HCEC 1CT (cell line): ENCODE measurements at regions not wholly inside any gene's neighbourhood (a gene's known extent, or its start where the extent isn't known, plus 50 kb on each side); places are given as distances from the start of the nearest gene placed in this dataset.

ENCODE experiments used
- DNase-seq: peaks from one replicate; pipeline ENCODE4 v3.0.0-alpha.2; 2017

DNA sequence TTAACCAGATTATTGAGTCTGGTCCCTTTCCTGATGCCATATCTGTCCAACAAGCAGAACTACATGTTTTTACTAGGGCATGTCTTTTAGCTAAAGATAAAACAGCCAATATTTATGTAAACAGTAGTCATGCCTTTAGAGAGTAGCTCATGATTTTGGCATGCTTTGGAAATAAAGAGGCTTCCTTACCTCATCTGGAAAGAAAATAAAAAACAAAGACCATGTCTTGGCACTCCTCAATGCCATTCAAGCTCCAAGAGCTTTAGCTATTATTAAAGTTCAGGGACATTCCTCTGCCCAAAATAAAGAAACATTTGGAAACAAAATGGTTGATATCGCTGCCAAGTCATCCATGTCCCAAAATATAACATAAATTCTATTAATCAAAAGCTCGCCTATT lies 202.4 kb downstream of the URB2 start:
- no peak for DNase-seq

DNA sequence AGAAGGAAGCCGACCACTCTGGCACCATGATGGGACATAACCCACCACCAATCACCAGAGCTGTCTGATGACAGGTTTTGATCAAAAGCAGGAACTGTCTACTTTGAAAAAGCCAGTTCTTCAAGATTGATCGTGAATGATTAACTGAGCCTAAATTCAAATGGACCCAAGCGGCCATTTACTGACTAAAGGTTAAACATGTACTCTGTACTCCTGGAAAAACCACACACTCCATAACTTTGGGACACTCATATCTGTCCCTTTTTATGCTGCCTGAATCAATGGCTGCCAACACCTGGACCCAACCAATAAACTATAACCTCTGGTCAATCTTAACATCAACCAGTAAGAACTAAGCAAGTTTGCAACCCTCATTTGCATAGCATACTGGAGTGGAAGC lies 206.6 kb downstream of the URB2 start:
- no peak for DNase-seq

DNA sequence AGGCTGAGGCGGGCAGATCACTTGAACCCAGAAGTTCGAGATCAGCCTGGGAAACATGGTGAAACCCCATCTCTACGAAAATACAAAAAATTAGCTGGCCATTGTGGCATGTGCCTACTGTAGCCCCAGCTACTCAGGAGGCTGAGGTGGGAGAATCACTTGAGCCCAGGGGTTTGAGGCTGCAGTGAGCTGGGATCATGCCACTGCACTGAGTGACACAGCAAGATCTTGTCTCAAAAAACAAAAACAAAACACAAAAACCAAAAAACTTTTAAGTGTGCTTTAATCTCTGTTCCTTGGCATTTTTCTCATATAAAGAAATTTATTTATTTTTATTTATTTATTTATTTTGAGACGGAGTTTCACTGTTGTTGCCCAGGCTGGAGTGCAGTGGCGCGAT lies 208.2 kb downstream of the URB2 start:
- DNase-seq, result no peak

DNA sequence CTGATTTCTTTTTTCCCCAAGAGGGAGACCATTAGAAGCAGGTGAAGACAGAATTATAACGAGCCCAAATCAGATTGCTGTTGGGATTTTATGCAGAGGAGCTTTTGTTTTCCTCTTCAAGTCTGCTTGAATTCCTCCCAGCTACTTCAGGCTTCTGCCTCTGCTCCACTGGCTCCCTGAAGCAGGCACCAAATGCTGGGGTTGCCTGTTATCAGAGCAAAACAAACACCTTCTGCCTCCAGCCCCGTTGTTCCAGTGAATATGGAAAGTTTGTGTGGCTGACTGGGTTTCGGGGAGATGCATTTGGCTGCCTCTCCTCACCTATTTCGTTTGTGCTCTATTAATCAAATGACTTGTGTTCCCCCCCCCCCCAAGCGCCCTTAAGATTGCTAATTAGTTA lies 209.2 kb downstream of the URB2 start:
- no peak for DNase-seq

DNA sequence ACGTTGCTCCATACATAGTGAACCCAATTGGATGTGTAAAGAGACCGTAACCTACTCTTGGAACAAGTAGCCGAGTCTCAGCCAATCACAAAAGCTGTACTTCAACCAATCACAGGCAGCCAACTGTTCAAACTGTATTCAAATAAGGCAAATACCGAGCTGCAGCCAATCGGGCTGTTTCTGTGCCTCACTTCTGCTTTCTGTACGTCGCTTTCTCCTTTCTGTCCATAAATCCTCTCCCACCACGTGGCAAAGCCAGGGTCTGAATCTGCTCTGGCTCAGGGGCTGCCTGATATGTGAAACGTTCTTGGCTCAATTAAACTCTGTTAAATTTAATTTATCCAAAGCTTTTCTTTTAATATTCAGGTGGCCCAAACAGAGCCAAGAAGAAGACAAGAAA lies 210.3 kb downstream of the URB2 start:
- DNase-seq, result no peak

DNA sequence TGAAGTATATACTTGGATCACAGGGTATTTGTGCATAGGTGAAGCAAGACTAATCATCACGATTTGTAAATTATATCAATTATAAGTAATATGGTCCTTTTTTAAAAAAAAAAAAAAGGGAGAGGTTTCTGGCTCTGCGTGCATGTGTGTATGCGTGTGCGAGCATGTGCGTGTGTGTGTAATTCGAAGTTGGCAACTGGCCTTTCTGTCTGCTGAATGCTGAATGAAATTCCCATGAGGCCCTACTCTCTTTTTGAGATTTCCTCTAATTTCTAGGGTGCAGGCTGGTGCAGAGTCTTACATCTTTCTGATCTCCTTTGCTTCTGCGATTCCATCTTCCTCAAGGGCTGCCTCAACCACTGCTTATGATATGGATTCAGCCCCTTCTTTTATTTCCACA lies 212.2 kb downstream of the URB2 start:
- no peak for DNase-seq

DNA sequence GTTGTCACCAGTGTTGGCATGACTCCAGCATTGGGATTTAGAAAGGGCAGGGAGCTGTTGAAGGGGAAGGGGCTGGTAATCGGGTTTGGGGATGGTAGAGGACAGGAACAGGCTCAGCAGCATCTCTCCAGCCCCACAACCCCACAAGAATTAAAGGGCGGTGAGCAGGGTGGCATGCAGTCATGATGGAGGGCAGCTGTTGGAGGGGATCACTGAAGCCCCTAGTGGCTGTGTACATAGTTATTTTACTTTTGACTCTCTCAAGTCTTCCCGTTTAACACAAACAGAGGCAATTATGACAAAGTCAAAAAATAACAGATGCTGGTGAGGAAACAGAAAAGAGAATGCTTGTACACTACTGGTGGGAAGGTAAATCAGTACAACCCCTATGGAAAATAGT lies 213.8 kb downstream of the URB2 start:
- no peak for DNase-seq

DNA sequence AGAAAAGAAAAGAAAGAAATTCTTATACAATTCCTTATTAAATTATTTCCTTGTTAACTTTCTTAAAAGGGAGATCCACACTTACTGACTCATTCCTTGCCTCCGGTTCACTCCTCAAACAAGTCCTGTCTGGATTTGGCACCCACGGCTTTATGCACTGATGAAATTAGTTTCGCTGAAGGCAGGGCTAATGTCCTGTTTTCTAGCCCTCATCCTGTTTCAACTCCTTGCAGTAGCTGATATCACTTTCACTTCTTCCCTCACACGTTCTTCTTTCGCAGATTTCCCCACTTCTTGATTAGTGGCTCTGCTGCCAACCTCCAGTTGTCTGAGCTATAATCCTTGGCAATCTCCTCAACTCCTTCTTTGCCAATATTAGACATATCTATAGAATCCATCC lies 215.2 kb downstream of the URB2 start:
- DNase-seq, result no peak

DNA sequence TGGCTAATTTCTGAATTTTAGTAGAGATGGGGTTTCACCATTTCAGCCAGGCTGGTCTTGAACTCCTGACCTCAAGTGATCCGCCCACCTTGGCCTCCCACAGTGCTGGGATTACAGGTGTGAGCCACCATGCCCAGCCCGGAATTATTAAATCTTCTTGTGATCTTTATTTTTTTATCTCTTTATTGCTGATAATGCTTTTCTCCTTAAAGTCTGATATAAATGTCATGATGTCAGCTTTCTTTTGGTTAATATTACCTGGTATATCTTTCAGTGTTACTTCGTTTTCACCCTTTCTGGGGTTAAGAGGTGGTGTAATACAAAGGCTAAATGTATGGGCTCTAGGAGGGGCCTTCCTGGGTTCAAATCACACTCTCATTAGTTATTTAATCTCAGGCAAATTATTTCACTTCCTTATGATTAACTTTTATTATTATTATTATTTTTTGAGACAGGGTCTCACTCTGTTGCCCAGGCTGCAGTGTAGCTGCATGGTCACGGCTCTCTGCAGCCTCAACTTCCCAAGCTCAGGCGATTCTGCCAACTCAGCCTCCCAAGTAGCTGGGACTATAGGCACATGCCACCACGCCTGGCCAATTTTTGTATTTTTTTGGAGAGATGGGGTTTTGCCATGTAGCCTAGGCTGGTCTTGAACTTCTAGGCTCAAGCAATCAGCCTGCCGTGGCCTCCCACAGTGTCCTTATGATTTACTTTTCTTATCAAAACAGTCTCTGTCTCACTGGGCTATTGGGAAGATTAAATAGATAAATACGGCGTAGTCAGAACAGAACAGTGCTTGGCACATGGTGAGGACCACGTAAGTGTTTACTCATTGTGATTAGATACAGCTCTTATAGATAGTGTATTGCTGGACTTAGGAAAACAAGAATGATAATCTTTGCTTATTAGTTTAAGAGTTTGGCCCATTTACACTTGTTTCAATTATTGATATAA lies 216.5 kb downstream of the URB2 start:
- no peak for DNase-seq

DNA sequence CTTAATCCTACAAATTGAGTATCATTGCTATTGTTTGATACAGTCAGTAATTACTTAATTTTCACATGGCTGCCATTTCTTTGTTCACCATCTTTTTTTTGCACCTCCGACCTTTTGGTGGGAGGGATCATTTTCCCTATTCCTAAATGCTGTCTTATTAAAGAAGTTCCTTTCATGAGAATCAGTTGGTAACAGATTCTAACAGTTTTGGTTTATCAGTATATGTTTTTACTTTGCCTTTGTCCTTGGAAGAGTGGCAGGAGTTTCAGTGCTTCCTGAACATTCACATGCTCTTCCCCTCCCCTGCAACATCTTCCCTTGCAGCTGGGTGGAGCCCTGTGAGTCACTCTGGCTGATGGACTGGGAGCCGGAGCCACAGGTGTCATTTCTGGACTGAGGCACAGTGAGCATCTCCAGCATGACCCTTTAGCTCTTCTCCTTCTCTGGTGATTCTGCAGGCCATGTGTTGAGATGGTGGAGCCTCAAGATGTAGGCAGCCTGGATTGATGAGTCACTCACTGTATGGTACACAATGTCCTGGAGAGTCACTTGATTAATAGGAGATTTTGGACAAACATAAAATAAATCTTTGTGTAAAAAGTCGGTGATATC lies 217.7 kb downstream of the URB2 start:
- peak; percentile 75 for DNase-seq

DNA sequence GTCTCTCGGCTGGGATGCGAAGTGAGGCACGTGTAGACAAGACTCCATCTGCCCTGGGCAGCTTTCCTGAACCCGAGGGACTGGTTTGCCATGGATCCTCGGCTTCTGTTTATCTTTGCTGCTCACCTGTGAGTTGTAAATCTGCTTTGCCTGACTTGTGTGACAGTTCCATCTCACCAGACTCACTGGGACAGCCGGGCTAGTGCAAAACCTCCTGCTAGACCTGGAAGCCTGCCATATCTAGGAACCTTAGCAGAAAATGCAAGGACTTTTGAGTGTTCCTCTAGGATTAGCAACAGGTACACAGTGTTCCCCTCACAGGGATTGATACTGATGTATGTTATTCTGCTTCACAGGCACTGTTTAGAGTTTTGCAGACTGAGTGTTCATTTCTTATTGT lies 218.6 kb downstream of the URB2 start:
- DNase-seq, result no peak

DNA sequence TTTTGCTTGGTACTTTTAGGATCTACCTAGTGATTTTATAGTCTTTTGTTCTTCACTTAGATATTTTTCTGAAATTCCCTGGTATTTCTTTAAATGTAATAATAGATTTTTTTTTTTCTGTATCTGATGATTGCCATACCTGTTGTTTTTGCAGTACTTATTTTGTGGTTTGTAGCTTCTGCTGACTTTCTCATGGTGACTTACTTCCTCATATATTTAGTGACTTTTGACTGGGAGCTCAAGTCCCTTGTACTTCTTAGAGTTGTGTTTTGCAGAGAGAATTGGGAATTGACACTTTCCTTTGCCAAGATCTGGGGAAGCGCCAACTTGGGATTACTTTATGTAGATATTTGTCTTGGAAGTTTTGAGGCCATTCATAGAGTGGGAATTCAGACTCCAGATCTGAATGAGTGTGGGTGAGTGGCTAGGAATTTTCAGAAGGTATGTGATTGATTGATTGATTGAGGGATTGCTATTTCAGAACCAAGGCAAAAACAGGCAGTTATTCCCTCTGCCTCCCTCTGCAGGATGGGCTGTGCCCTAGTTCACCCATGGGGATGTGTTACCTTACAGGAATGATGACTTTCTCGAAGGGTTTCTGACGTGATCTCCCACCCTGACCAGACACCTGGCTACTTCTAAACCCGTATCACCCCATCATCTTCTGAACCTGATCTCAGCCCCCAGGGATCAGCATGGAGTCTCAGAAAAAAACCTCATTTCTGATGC lies 219.5 kb downstream of the URB2 start:
- no peak for DNase-seq

DNA sequence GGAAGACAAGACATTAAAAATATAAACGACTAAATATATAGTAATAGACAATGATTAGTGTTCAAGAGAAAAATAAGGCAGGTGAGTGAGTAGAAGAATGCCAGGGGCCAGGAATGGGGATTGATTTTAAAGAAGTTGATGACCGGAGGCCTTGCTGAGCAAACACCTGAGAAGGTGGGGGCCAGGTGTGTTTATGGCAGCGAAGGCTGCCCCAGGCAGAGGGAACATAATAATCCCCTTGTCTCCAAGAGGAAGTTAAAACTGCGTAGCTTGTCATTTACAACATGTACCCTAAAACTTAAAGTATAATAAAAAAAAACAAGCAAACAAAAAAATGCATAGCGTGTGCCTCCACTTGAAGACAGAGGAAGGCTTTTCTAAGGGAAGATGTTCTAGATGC lies 220.3 kb downstream of the URB2 start:
- DNase-seq, result no peak

DNA sequence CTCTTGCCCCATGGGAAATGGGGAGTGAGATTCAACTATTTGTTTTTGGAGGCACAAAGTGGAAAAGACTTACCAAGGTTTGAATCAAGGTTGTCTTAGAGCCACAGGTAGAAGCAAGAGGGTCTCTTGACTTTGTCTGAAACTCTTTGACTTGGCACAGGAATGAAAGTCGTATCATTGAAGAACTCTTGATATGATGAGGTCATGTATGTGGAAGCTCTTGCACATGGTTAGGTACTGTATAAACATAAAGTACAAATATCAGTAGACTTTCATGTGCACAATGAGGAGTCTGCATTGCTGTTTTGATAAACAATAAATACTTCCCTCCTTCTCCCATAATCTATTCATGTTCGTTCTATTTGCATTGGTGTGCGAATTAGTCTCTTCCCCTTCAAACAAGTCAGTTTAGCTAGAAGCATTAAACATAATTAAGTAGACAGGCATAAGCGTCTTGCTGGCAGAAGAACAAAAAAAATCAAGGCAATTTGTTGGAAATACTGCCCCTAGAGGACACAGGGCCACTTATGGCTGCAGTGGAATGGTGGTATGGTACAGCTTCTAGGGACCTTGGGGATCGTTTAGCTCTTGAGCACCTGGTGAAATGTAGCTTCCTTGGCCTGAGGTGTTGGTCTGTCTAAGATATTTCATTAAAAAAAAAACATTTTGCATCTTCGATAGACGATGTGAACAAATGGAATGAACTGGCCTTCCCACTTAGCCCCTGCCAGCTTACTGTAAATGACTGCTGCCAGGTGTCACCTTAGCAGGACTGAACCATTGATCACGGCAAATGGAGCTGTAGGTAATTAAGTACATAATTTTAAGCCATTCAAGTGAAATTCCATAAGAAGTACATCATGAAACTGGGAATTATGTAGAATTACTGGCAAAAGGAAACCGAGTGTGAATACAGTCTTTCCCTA lies 218.0 kb upstream of the GALNT2 start:
- DNase-seq, result peak; percentile 51

DNA sequence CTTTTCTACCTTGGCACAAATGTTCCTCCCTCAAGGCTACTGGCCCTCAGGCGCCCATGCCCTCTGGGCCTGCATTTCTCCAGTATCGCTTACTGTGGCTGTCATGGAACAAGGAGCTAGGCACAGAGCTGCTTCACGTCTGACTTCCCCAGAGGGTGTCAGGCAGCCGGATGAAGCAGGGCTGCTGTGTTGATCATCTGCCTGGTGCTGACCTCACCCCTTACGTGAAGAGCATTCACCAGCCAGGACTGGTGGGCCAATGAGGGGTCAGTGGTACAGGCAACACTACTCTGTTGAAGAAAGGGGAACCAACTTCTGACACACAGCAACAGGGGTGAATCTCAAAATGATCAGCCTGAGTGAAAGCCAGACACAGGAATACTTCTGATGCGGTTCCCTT lies 215.5 kb upstream of the GALNT2 start:
- no peak for DNase-seq

DNA sequence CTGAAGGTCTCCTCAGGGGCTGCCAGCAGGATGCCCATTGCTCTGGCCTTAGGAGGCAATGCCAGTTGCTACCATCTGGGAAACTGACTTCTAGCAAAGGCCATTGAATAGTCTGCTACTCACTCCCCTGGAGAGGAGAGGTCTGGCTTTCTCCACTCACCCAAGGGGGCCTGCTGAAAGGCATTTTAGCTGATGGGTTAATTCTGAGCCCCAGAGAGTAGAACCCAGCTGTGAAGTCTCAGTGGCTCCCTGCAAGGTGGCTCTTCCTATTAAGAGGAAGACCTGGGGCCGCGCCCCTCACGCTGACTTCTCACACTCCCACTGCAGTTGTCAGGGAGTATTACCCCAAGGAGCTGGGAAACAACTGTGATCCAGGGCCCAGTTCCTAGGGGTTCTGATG lies 213.3 kb upstream of the GALNT2 start:
- DNase-seq, result no peak

DNA sequence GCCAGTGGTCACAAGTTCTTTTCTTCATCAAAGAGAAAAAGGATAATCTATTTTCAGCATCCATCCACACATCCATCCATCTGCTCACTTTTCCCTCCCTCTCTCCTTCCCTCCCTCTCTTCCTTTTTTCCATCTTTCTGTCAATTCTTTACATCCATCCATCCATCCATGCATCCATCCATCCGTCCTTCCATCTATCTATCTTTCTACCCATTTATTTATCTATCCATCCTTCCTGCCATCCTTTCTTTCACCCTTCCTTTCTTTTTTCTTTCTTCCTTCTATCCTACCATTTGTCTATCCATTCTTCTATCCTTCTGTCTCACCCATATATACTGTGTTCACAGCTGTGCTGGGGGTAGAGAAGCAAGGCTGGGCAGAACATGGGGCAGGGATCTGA lies 212.4 kb upstream of the GALNT2 start:
- no peak for DNase-seq

DNA sequence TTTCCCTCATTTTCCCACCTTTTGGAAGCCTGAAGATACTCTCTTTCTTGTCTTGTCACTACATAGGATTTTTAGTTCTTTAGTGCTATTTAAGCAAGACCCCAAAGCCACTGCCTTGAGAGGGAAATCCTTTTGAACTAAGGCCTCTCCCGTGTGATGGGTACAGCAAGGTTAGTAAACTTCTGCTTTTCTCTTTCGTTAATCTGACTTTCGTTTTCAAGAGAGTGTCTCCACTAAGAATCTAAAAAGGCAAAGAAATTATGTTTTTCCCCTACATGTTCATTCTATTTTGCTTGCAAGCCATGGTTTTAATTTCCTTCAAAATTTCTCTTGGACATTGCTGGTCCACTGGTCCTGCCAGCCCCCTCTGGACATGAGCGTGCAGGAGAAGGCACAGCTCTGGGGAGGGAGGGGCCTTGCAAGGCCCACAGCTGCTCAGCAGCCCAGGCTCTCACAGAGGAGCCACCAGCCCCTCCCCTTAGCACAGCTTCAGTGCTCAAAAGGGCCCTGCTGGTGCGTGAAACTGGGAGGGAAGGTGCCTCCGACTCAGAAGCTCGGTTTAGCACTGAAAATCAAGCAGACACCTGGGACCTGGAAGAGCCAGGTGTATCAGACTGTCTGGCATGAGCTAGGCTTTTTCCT lies 210.9 kb upstream of the GALNT2 start:
- no peak for DNase-seq

DNA sequence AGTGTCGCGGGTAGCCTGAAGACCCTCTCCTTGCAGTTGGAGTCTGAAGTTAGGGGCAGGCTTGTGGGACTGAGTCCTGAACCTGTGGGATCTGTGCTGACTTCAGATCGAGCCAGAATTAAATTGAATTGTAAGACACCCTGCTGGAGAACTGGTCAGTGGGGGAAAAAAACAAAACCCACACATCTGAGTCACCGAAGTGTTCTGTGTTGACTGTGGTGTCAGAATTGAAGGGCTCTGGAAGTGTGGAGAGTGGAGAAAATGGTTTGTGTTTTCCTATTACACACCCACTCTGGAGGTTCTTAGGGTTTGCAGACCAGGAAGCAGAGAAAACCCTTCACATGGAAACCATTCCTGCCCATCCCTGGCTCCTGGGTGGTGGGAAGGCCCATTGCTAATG lies 209.5 kb upstream of the GALNT2 start:
- no peak for DNase-seq

DNA sequence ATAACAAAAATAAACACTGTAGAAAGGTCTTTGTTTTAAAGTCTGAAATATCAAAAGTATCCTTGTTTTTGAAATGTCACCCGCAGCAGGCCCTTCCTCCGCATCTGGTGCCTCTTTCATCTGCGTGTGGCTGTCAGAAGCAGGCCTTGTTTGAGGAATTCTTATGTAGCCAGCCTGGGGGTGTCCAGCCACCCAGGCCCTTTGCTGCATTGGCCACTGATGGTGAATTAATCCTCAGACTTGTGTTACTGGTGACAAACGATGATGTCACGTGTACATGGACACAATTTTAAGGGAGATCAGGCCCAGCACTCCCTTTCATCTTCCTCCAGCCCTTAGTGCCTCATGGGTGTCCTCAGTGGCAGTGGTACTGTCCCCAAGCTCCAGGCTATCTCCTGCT lies 208.0 kb upstream of the GALNT2 start:
- no peak for DNase-seq

DNA sequence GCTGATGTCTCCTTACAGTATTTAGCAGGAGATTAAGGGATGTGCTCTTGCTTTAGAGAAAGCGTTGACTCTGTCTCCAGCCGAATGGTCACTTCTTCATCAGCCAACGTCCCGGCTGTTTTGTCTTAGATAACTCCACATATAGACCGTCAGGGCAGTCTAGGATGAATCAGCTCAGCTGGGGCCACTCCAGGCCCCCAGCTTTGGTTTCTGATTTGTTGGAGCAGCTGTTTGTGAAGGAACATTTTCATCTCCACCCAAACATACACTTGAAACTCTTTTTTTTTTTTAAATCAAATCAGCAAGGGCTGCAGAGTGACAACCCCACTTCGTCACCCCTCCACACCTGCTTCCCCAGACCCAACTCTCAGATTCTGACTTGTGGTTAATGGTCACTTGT lies 206.1 kb upstream of the GALNT2 start:
- DNase-seq, result no peak

DNA sequence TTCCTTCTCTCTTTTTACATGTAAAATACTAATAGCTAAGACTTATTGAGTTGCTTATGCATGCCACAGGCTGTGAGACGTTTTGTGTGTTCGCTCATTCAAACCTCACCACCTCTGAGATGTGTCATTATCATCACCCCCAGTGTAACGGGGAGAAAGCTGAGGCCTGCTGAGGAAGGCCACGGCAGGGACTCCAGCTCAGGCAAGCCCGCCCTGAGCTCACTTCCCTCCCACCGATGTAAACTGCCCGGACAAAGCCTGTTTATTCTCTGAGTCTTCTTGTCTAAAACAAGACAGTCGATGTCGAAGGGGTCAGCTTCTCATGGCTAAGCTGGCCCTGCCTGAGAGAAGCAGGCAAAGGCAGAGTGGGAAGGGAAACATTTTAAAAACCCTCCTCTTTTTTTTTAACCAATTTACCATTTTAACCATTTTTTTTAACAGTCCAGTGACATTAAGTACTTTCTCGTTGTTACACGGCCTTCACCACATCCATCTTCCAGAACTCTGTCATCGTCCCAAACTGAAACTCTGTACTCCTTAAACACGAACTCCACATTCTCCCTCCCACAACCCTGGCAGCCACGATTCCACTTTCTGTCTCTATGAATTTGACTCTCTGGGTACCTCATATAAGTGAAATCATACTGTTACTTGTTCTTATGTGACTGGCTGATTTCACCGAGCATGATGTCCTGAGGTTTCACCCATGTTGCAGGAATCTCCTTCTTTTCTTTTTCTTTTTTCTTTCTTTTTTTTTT lies 204.8 kb upstream of the GALNT2 start:
- no peak for DNase-seq
